Upper lobe of right lung (tissue), 1 donor: ENCODE measurements at regions not wholly inside any gene's neighbourhood (a gene's known extent, or its start where the extent isn't known, plus 50 kb on each side); places are given as distances from the start of the nearest gene placed in this dataset.

Experiments
- ATAC-seq: fragments of 200-7000 bp; cut with Tn5 transposase; one replicate; pipeline ENCODE4 v1.9.1; 2020; ENCODE audit warnings: mild to moderate bottlenecking, moderate library complexity
- DNase-seq: peaks from one replicate; pipeline ENCODE4 v3.0.0-alpha.2; 2020
- H3K27ac ChIP-seq: fragments of 200-600 bp; one replicate; pipeline ENCODE4 v1.8.0; 2022
- H3K27me3 ChIP-seq: fragments of 200-600 bp; one replicate; pipeline ENCODE4 v1.8.0; 2022; ENCODE audit warnings: mild to moderate bottlenecking
- H3K36me3 ChIP-seq: fragments of 200-600 bp; one replicate; pipeline ENCODE4 v1.8.0; 2022
- H3K4me1 ChIP-seq: fragments of 200-600 bp; one replicate; pipeline ENCODE4 v1.8.0; 2022
- H3K4me3 ChIP-seq: fragments of 200-600 bp; one replicate; pipeline ENCODE4 v1.8.0; 2022; ENCODE audit warnings: mild to moderate bottlenecking
- H3K9me3 ChIP-seq: fragments of 200-600 bp; one replicate; pipeline ENCODE4 v1.8.0; 2022
- CTCF ChIP-seq: fragments of 200-600 bp; IDR thresholded peaks from one replicate; pipeline ENCODE4 v1.8.0; 2022; ENCODE audit warnings: antibody characterized with exemption
- intact Hi-C: fragments of 100-400 bp; cut with DNase I; formaldehyde crosslinking; loops from one replicate; pipeline ENCODE4 v1.11.0; 2022
- donor health status: DM: no; HTN: yes; CAD: no; lungs with severe emphysema.

- H3K4me1 ChIP-seq: peaks cover 22% of the 10 kb centered on the region
- no peak for DNase-seq
- no peak overlapping the region for H3K27ac ChIP-seq
- no peak overlapping the region for H3K4me3 ChIP-seq
- TF ChIP-seq CTCF: no peak
- ATAC-seq: no peak
- H3K36me3 ChIP-seq: no peaks in the 10 kb centered on the region
- intact Hi-C loops: no loop called here
- no peaks in the 10 kb centered on the region for H3K27me3 ChIP-seq
- H3K9me3 ChIP-seq: no peaks in the 10 kb centered on the region
Observed at GRCh38 chr21:33974513-33975468, 59.2 kb upstream of the ATP5PO start.

- ATAC-seq (no peak), DNase-seq (no peak)
- no peaks in the 10 kb centered on the region for H3K9me3 ChIP-seq
- no peak for TF ChIP-seq CTCF
- no peaks in the 10 kb centered on the region for H3K36me3 ChIP-seq
- no peak overlapping the region for H3K27ac ChIP-seq
- H3K27me3 ChIP-seq: no peaks in the 10 kb centered on the region
- H3K4me3 ChIP-seq: no peak overlapping the region
- intact Hi-C loops: no loop called here
- H3K4me1 ChIP-seq: peaks cover 22% of the 10 kb centered on the region
Observed at GRCh38 chr21:33973268-33973667, 57.7 kb upstream of the ATP5PO start.

- Histone ChIP-seq H3K4me1 (peaks cover 22% of the 10 kb centered on the region), H3K36me3 (no peaks in the 10 kb centered on the region), H3K4me3 (no peak overlapping the region), H3K27ac (no peak overlapping the region), H3K27me3 (no peaks in the 10 kb centered on the region), H3K9me3 (no peaks in the 10 kb centered on the region)
- intact Hi-C loops: no loop called here
- ATAC-seq (no peak), DNase-seq (no peak)
- no peak for TF ChIP-seq CTCF
Observed at GRCh38 chr21:33972539-33972938, 56.9 kb upstream of the ATP5PO start.

GRCh38 chr21:33971492-33972013 lies 55.9 kb upstream of the ATP5PO start:
- intact Hi-C loops: no loop called here
- Histone ChIP-seq H3K27me3 (no peaks in the 10 kb centered on the region), H3K4me3 (no peak overlapping the region), H3K27ac (no peak overlapping the region), H3K9me3 (no peaks in the 10 kb centered on the region), H3K36me3 (no peaks in the 10 kb centered on the region), H3K4me1 (peaks cover 14% of the 10 kb centered on the region)
- no peak for TF ChIP-seq CTCF
- DNase-seq: no peak
- no peak for ATAC-seq

GRCh38 chr21:33969581-33969980 lies 54.0 kb upstream of the ATP5PO start:
- intact Hi-C loops: no loop called here
- Histone ChIP-seq H3K27me3 (no peaks in the 10 kb centered on the region), H3K27ac (no peak overlapping the region), H3K4me1 (peaks cover 4% of the 10 kb centered on the region), H3K9me3 (no peaks in the 10 kb centered on the region), H3K4me3 (no peak overlapping the region), H3K36me3 (no peaks in the 10 kb centered on the region)
- DNase-seq: no peak
- no peak for TF ChIP-seq CTCF
- no peak for ATAC-seq
